Effector CD4-positive, alpha-beta T cell (primary cell): ENCODE measurements at regions not wholly inside any gene's neighbourhood (a gene's known extent, or its start where the extent isn't known, plus 50 kb on each side); places are given as distances from the start of the nearest gene placed in this dataset.

Source experiments
- DNase-seq: peaks from one replicate; pipeline ENCODE4 v3.0.0-alpha.2; 2020

GRCh38 chr2:64323197-64323596, 130.8 kb upstream of the LGALSL start:
- DNase-seq, result no peak

GRCh38 chr2:64324746-64325410, 129.1 kb upstream of the LGALSL start:
- DNase-seq, result no peak

- DNase-seq, result no peak
These were observed 128.5 kb upstream of the LGALSL start for GRCh38 chr2:64325477-64325851.

GRCh38 chr2:64325852-64326577, 127.9 kb upstream of the LGALSL start:
- DNase-seq, result peak; percentile 33

GRCh38 chr2:64326578-64327050, 127.3 kb upstream of the LGALSL start:
- DNase-seq, result peak; percentile 8

GRCh38 chr2:64327129-64327509, 126.8 kb upstream of the LGALSL start:
- no peak for DNase-seq

GRCh38 chr2:64327510-64328414, 126.2 kb upstream of the LGALSL start:
- DNase-seq, result peak; percentile 33

GRCh38 chr2:64328415-64328722, 125.6 kb upstream of the LGALSL start:
- no peak for DNase-seq

GRCh38 chr2:64328756-64329155, 125.2 kb upstream of the LGALSL start:
- no peak for DNase-seq

- no peak for DNase-seq
These were observed 124.1 kb upstream of the LGALSL start for GRCh38 chr2:64329848-64330247.

- peak; percentile 77 for DNase-seq
These were observed 123.5 kb upstream of the LGALSL start for GRCh38 chr2:64330281-64331113.

GRCh38 chr2:64331114-64331645, 122.8 kb upstream of the LGALSL start:
- no peak for DNase-seq

GRCh38 chr2:64331849-64332699, 121.9 kb upstream of the LGALSL start:
- no peak for DNase-seq

- no peak for DNase-seq
These were observed 117.8 kb upstream of the LGALSL start for GRCh38 chr2:64336171-64336570.

- DNase-seq, result no peak
These were observed 116.6 kb upstream of the LGALSL start for GRCh38 chr2:64337314-64337713.

GRCh38 chr2:64338108-64338507, 115.9 kb upstream of the LGALSL start:
- no peak for DNase-seq

GRCh38 chr2:64338910-64339500, 115.0 kb upstream of the LGALSL start:
- no peak for DNase-seq

- no peak for DNase-seq
These were observed 112.5 kb upstream of the LGALSL start for GRCh38 chr2:64341461-64341860.

- DNase-seq, result no peak
These were observed 111.5 kb upstream of the LGALSL start for GRCh38 chr2:64342195-64343099.
